Vagina (tissue), 2 donors: ENCODE measurements at regions not wholly inside any gene's neighbourhood (a gene's known extent, or its start where the extent isn't known, plus 50 kb on each side); places are given as distances from the start of the nearest gene placed in this dataset.
"Not testable (repeated sequence)": the region's sequence is repeated elsewhere in the genome, so short reads cannot be mapped to it uniquely, and the experiment has no call there.

Experiments
- DNase-seq, 2 donors: peaks; one replicate each; pipeline ENCODE4 v3.0.0-alpha.2; 2017; ENCODE audit errors: extremely low spot score in 2 of 2
- H3K27ac ChIP-seq: fragments of 200-600 bp; sonication (generic); one replicate; pipeline ENCODE4 v1.5.1; 2019
- H3K27me3 ChIP-seq: fragments of 200-600 bp; sonication (generic); one replicate; pipeline ENCODE4 v1.5.1; 2019
- H3K36me3 ChIP-seq, 2 donors: fragments of 200-600 bp; sonication (generic); one replicate each; pipeline ENCODE4 v1.5.1; 2017 to 2019
- H3K4me1 ChIP-seq: fragments of 200-600 bp; sonication (generic); one replicate; pipeline ENCODE4 v1.5.1; 2019
- H3K4me3 ChIP-seq, 2 donors: fragments of 200-600 bp; sonication (generic); 1 replicate in 1 of 2; 2 replicates in 1 of 2; pipeline ENCODE4 v1.5.1; 2016 to 2019
- H3K9me3 ChIP-seq: fragments of 200-600 bp; sonication (generic); one replicate; pipeline ENCODE4 v1.5.1; 2019
- CTCF ChIP-seq, 3 experiments: fragments of 450-650 bp in 2 of 3; fragments of 200-600 bp in 1 of 3; sonication (generic) in 1 of 3; IDR thresholded peaks; one replicate each; pipeline ENCODE4 v1.5.1; 2017 to 2019; ENCODE audit warnings: antibody characterized with exemption in 3 of 3, mild to moderate bottlenecking in 2 of 3, moderate library complexity in 2 of 3
- POLR2A ChIP-seq, 2 donors: fragments of 450-650 bp; IDR thresholded peaks; one replicate each; pipeline ENCODE4 v1.6.1; 2017; ENCODE audit warnings: antibody characterized with exemption in 2 of 2, mild to moderate bottlenecking in 2 of 2, moderate library complexity in 2 of 2
- POLR2AphosphoS5 ChIP-seq, 2 donors: sonication (generic); formaldehyde crosslinking; IDR thresholded peaks; one replicate each; pipeline ENCODE4 v1.9.0; 2017; ENCODE audit warnings: antibody characterized with exemption in 2 of 2, mild to moderate bottlenecking in 2 of 2, low read depth in 1 of 2; ENCODE audit not compliant: insufficient read depth in 1 of 2
- intact Hi-C: fragments of 100-400 bp; cut with DNase I; formaldehyde crosslinking; loops from one replicate; pipeline ENCODE4 v1.15.1; 2023

- Histone ChIP-seq H3K27me3 (no peaks in the 10 kb centered on the region), H3K9me3 (no peaks in the 10 kb centered on the region), H3K4me3 (no peak overlapping the region), H3K4me1 (no peaks in the 10 kb centered on the region), H3K27ac (no peak overlapping the region), H3K36me3 (no peaks in the 10 kb centered on the region)
- DNase-seq: no peak
- intact Hi-C loops: no loop called here
- TF ChIP-seq CTCF (IDR thresholded peaks at IDR 0.05): no peak
- TF ChIP-seq POLR2AphosphoS5 (IDR thresholded peaks at IDR 0.05; ENCODE audit: insufficient read depth in 1 of 2, low read depth in 1 of 2): no peak
- no peak for TF ChIP-seq POLR2A (IDR thresholded peaks at IDR 0.05)
Observed at GRCh38 chr13:18232298-18232993, 949.2 kb downstream of the TUBA3C start.

GRCh38 chr13:18224411-18224810, 957.2 kb downstream of the TUBA3C start:
- H3K9me3 ChIP-seq, H3K27ac ChIP-seq, H3K4me3 ChIP-seq, H3K4me1 ChIP-seq, DNase-seq, H3K27me3 ChIP-seq, H3K36me3 ChIP-seq, intact Hi-C loops: not testable (repeated sequence)

- H3K27ac ChIP-seq, H3K4me3 ChIP-seq, DNase-seq, H3K9me3 ChIP-seq, intact Hi-C loops, H3K36me3 ChIP-seq, H3K4me1 ChIP-seq, H3K27me3 ChIP-seq: not testable (repeated sequence)
Observed at GRCh38 chr13:18214689-18215088, 966.9 kb downstream of the TUBA3C start.

GRCh38 chr13:18213511-18213910, 968.1 kb downstream of the TUBA3C start:
- intact Hi-C loops, DNase-seq, H3K4me1 ChIP-seq, H3K27me3 ChIP-seq, H3K9me3 ChIP-seq, H3K27ac ChIP-seq, H3K4me3 ChIP-seq, H3K36me3 ChIP-seq: not testable (repeated sequence)

- H3K36me3 ChIP-seq: no peaks in the 10 kb centered on the region
- H3K4me1 ChIP-seq: no peaks in the 10 kb centered on the region
- no peaks in the 10 kb centered on the region for H3K9me3 ChIP-seq
- TF ChIP-seq POLR2AphosphoS5 (IDR thresholded peaks at IDR 0.05; ENCODE audit: insufficient read depth in 1 of 2, low read depth in 1 of 2) (no peak), CTCF (IDR thresholded peaks at IDR 0.05) (no peak), POLR2A (IDR thresholded peaks at IDR 0.05) (no peak)
- no peaks in the 10 kb centered on the region for H3K27me3 ChIP-seq
- no peak for DNase-seq
- no peak overlapping the region for H3K4me3 ChIP-seq
- intact Hi-C loops: no loop called here
- no peak overlapping the region for H3K27ac ChIP-seq
Observed at GRCh38 chr13:18212873-18213272, 968.8 kb downstream of the TUBA3C start.

- intact Hi-C loops, H3K36me3 ChIP-seq, H3K27me3 ChIP-seq, DNase-seq, H3K4me1 ChIP-seq, H3K27ac ChIP-seq, H3K4me3 ChIP-seq, H3K9me3 ChIP-seq: not testable (repeated sequence)
Observed at GRCh38 chr13:18211752-18212560, 969.7 kb downstream of the TUBA3C start.

- not testable (repeated sequence) for H3K4me3 ChIP-seq
Observed at GRCh38 chr13:18204614-18205178, 976.9 kb downstream of the TUBA3C start.

GRCh38 chr13:18195365-18195678, 986.3 kb downstream of the TUBA3C start:
- H3K36me3 ChIP-seq, intact Hi-C loops, H3K4me3 ChIP-seq, DNase-seq, H3K27ac ChIP-seq, H3K9me3 ChIP-seq, H3K4me1 ChIP-seq, H3K27me3 ChIP-seq: not testable (repeated sequence)

More at GRCh38 chr13:18204614-18205178, 976.9 kb downstream of the TUBA3C start:
- H3K4me1 ChIP-seq, H3K36me3 ChIP-seq, DNase-seq, H3K9me3 ChIP-seq, H3K27me3 ChIP-seq, H3K27ac ChIP-seq, intact Hi-C loops: not testable (repeated sequence)

- H3K36me3 ChIP-seq, DNase-seq, intact Hi-C loops, H3K9me3 ChIP-seq, H3K4me3 ChIP-seq, H3K4me1 ChIP-seq, H3K27me3 ChIP-seq, H3K27ac ChIP-seq: not testable (repeated sequence)
Observed at GRCh38 chr13:18194631-18195364, 986.8 kb downstream of the TUBA3C start.

GRCh38 chr13:18194104-18194503, 987.5 kb downstream of the TUBA3C start:
- H3K4me3 ChIP-seq, H3K27me3 ChIP-seq, H3K36me3 ChIP-seq, H3K27ac ChIP-seq, DNase-seq, H3K4me1 ChIP-seq, H3K9me3 ChIP-seq, intact Hi-C loops: not testable (repeated sequence)
